B cell (primary cell): ENCODE measurements at regions not wholly inside any gene's neighbourhood (a gene's known extent, or its start where the extent isn't known, plus 50 kb on each side); places are given as distances from the start of the nearest gene placed in this dataset.

ENCODE experiments used
- CTCF ChIP-seq: fragments of 200-600 bp; IDR thresholded peaks from one replicate; pipeline ENCODE4 v1.8.0; 2022; ENCODE audit warnings: antibody characterized with exemption, mild to moderate bottlenecking
- EZH2 ChIP-seq: IDR thresholded peaks from 2 replicates; pipeline ENCODE4 v1.6.1; 2012; ENCODE audit warnings: borderline replicate concordance, low read depth, mild to moderate bottlenecking, moderate library complexity, low read length; ENCODE audit not compliant: insufficient read depth, poor library complexity, severe bottlenecking

GRCh38 chrX:131764216-131764615, 220.3 kb downstream of the OR13H1 start:
- TF ChIP-seq CTCF (no peak), EZH2 (no peak)
